Muscle layer of colon (tissue), 2 donors: ENCODE measurements at regions not wholly inside any gene's neighbourhood (a gene's known extent, or its start where the extent isn't known, plus 50 kb on each side); places are given as distances from the start of the nearest gene placed in this dataset.

Experiments
- H3K27ac ChIP-seq: one replicate; pipeline ENCODE4 v1.7.0; 2013; ENCODE audit warnings: low read depth, mild to moderate bottlenecking, low read length, moderate library complexity
- H3K27me3 ChIP-seq, 2 donors: one replicate each; pipeline ENCODE4 v1.7.0; 2013; ENCODE audit warnings: low read length in 2 of 2, mild to moderate bottlenecking in 2 of 2; ENCODE audit not compliant: insufficient read depth in 2 of 2, control insufficient read depth in 1 of 2
- H3K36me3 ChIP-seq: one replicate; pipeline ENCODE4 v1.7.0; 2013; ENCODE audit warnings: mild to moderate bottlenecking, low read length; ENCODE audit not compliant: insufficient read depth
- H3K4me1 ChIP-seq: one replicate; pipeline ENCODE4 v1.7.0; 2013; ENCODE audit warnings: mild to moderate bottlenecking, low read length; ENCODE audit not compliant: insufficient read depth
- H3K4me3 ChIP-seq, 2 donors: one replicate each; pipeline ENCODE4 v1.7.0; 2013; ENCODE audit warnings: low read length in 2 of 2, low read depth in 1 of 2, mild to moderate bottlenecking in 1 of 2, moderate library complexity in 1 of 2
- H3K9ac ChIP-seq: one replicate; pipeline ENCODE4 v1.7.0; 2013; ENCODE audit warnings: low read length
- H3K9me3 ChIP-seq: one replicate; pipeline ENCODE4 v1.7.0; 2013; ENCODE audit warnings: mild to moderate bottlenecking, low read length
- donor health status: abdominal sarcoma.
- donor health status: Adenocarcinoma of cecum.

- no peaks in the 10 kb centered on the region for H3K36me3 ChIP-seq
- no peaks in the 10 kb centered on the region for H3K4me1 ChIP-seq
- no peaks in the 10 kb centered on the region for H3K9me3 ChIP-seq
- H3K27ac ChIP-seq, result no peak overlapping the region
- H3K27me3 ChIP-seq, result no peaks in the 10 kb centered on the region
- no peak overlapping the region for H3K4me3 ChIP-seq
- no peak overlapping the region for H3K9ac ChIP-seq
These were observed 130.9 kb upstream of the RAB12 start for GRCh38 chr18:8478166-8478967.

GRCh38 chr18:8478968-8479370 lies 130.3 kb upstream of the RAB12 start:
- no peak overlapping the region for H3K4me3 ChIP-seq
- H3K27me3 ChIP-seq, result no peaks in the 10 kb centered on the region
- no peaks in the 10 kb centered on the region for H3K9me3 ChIP-seq
- no peak overlapping the region for H3K27ac ChIP-seq
- no peaks in the 10 kb centered on the region for H3K36me3 ChIP-seq
- H3K4me1 ChIP-seq, result no peaks in the 10 kb centered on the region
- no peak overlapping the region for H3K9ac ChIP-seq

GRCh38 chr18:8479789-8480188 lies 129.4 kb upstream of the RAB12 start:
- Histone ChIP-seq H3K4me1 (no peaks in the 10 kb centered on the region), H3K36me3 (no peaks in the 10 kb centered on the region), H3K4me3 (no peak overlapping the region), H3K27me3 (no peaks in the 10 kb centered on the region), H3K9ac (no peak overlapping the region), H3K9me3 (no peaks in the 10 kb centered on the region), H3K27ac (no peak overlapping the region)

GRCh38 chr18:8480506-8481328 lies 128.5 kb upstream of the RAB12 start:
- H3K9me3 ChIP-seq, result no peaks in the 10 kb centered on the region
- H3K4me3 ChIP-seq, result no peak overlapping the region
- no peaks in the 10 kb centered on the region for H3K4me1 ChIP-seq
- no peak overlapping the region for H3K9ac ChIP-seq
- no peaks in the 10 kb centered on the region for H3K27me3 ChIP-seq
- no peak overlapping the region for H3K27ac ChIP-seq
- H3K36me3 ChIP-seq, result no peaks in the 10 kb centered on the region

GRCh38 chr18:8484951-8485350 lies 124.3 kb upstream of the RAB12 start:
- no peaks in the 10 kb centered on the region for H3K4me1 ChIP-seq
- H3K4me3 ChIP-seq, result no peak overlapping the region
- H3K27me3 ChIP-seq, result no peaks in the 10 kb centered on the region
- H3K9ac ChIP-seq, result no peak overlapping the region
- H3K9me3 ChIP-seq, result no peaks in the 10 kb centered on the region
- no peaks in the 10 kb centered on the region for H3K36me3 ChIP-seq
- H3K27ac ChIP-seq, result no peak overlapping the region

- H3K27ac ChIP-seq, result no peak overlapping the region
- no peak overlapping the region for H3K9ac ChIP-seq
- H3K4me3 ChIP-seq, result no peak overlapping the region
- H3K9me3 ChIP-seq, result no peaks in the 10 kb centered on the region
- no peaks in the 10 kb centered on the region for H3K27me3 ChIP-seq
- H3K4me1 ChIP-seq, result no peaks in the 10 kb centered on the region
- H3K36me3 ChIP-seq, result no peaks in the 10 kb centered on the region
These were observed 119.5 kb upstream of the RAB12 start for GRCh38 chr18:8489761-8490160.

GRCh38 chr18:8491516-8491915 lies 117.7 kb upstream of the RAB12 start:
- no peaks in the 10 kb centered on the region for H3K27me3 ChIP-seq
- no peaks in the 10 kb centered on the region for H3K36me3 ChIP-seq
- no peak overlapping the region for H3K27ac ChIP-seq
- H3K9ac ChIP-seq, result no peak overlapping the region
- no peak overlapping the region for H3K4me3 ChIP-seq
- H3K4me1 ChIP-seq, result peaks cover 6% of the 10 kb centered on the region
- no peaks in the 10 kb centered on the region for H3K9me3 ChIP-seq

- no peaks in the 10 kb centered on the region for H3K9me3 ChIP-seq
- no peak overlapping the region for H3K27ac ChIP-seq
- peaks cover 6% of the 10 kb centered on the region for H3K4me1 ChIP-seq
- no peak overlapping the region for H3K4me3 ChIP-seq
- H3K27me3 ChIP-seq, result no peaks in the 10 kb centered on the region
- no peaks in the 10 kb centered on the region for H3K36me3 ChIP-seq
- no peak overlapping the region for H3K9ac ChIP-seq
These were observed 116.1 kb upstream of the RAB12 start for GRCh38 chr18:8493141-8493540.

GRCh38 chr18:8496186-8496585 lies 113.1 kb upstream of the RAB12 start:
- Histone ChIP-seq H3K27ac (no peak overlapping the region), H3K4me3 (no peak overlapping the region), H3K9me3 (no peaks in the 10 kb centered on the region), H3K27me3 (no peaks in the 10 kb centered on the region), H3K9ac (no peak overlapping the region), H3K36me3 (no peaks in the 10 kb centered on the region), H3K4me1 (peaks cover 23% of the 10 kb centered on the region)

GRCh38 chr18:8498905-8499304 lies 110.3 kb upstream of the RAB12 start:
- H3K27me3 ChIP-seq, result no peaks in the 10 kb centered on the region
- H3K4me1 ChIP-seq, result peaks cover 28% of the 10 kb centered on the region
- H3K27ac ChIP-seq, result no peak overlapping the region
- no peak overlapping the region for H3K4me3 ChIP-seq
- H3K36me3 ChIP-seq, result no peaks in the 10 kb centered on the region
- H3K9ac ChIP-seq, result no peak overlapping the region
- H3K9me3 ChIP-seq, result no peaks in the 10 kb centered on the region

- H3K36me3 ChIP-seq, result no peaks in the 10 kb centered on the region
- H3K27me3 ChIP-seq, result no peaks in the 10 kb centered on the region
- peaks cover 28% of the 10 kb centered on the region for H3K4me1 ChIP-seq
- no peaks in the 10 kb centered on the region for H3K9me3 ChIP-seq
- no peak overlapping the region for H3K27ac ChIP-seq
- H3K4me3 ChIP-seq, result no peak overlapping the region
- H3K9ac ChIP-seq, result no peak overlapping the region
These were observed 109.2 kb upstream of the RAB12 start for GRCh38 chr18:8499810-8500675.
